ENCODE measurements at regions not wholly inside any gene's neighbourhood (a gene's known extent, or its start where the extent isn't known, plus 50 kb on each side); places are given as distances from the start of the nearest gene placed in this dataset.

DNA sequence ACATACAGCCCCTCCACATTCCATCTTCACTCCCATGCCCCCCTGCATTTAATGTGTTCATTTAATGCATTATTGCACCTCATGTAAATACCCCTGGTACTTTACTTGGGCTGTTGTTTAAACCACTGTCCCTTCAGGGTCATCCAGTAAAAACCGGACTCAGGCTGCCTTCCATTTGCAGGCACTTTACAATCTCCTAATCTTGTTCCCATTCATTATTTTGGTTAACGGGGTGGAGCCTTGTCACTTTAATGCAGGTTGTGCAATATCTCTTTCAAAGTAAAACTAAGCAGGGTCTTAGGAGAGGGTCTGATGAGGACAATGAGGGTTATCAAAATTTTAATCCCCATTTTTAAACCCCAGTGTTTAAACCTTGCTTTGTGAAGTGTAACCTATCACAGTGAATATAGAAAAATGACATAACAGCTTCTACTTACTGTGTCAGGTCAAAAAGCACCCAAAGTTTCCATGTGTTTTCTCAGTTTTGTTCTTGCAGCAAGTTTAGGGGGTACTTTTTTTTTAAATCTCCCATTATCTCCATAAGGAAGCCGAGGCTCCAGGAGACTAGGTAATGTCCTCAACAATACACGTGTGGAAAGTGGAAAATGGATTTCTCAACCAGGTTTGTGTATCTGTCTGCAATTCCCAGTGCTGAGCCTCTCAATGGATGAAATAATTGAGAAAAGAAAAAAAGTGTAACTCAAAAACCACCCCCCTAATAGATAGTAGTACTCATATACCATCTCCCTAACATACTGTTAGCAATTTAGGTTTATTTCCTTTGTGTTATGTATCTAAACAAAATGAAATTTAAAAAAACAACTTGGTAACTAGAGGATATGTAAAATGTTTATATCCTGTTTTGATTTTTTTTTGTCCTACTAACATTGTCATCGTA, 54.2 kb upstream of the SPRY4 start:
- no peak for DNase-seq

DNA sequence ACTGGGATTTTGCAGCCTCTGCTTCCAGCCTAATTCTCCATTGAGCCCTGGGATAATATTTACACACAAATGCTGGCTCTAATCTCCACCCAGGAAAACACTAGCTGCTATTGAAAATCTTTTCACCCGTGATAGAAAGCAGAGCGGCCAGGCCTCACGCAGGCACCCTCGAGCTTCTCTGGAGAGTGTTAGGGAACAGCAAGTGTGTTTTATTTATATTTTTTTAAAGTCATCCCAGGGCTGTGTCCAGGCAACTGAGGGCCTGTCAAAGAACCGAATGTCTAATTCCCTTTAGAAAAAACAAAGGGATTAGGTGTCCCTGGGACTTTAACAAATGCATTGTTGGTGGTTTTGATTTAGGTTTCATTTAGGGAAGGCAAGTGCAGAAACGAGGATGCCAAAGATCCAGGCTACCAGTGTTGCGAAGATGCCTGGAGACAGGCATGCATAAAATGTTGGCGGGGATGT, 51.2 kb upstream of the SPRY4 start:
- no peak for DNase-seq

Measured in muscle of back (tissue), 3 donors.